T-helper 2 cell treated with Interferon-gamma antibody and Interleukin-4, amounts not matched to agents 5 μg/mL and 100 μg/mL, for 36 hours (primary cell): ENCODE measurements at regions not wholly inside any gene's neighbourhood (a gene's known extent, or its start where the extent isn't known, plus 50 kb on each side); places are given as distances from the start of the nearest gene placed in this dataset.

Source experiments
- DNase-seq: peaks from one replicate; pipeline ENCODE4 v3.0.0; 2021; ENCODE audit warnings: low spot score
- H3K27ac Mint-ChIP-seq: one replicate; pipeline ENCODE4 v1.8.0; 2021; ENCODE audit warnings: mild to moderate bottlenecking, mixed read lengths
- H3K27me3 Mint-ChIP-seq: one replicate; pipeline ENCODE4 v1.8.0; 2021; ENCODE audit warnings: low read depth, mixed read lengths
- H3K36me3 Mint-ChIP-seq: one replicate; pipeline ENCODE4 v1.8.0; 2021; ENCODE audit warnings: low read depth, mixed read lengths
- H3K4me1 Mint-ChIP-seq: one replicate; pipeline ENCODE4 v1.8.0; 2021; ENCODE audit warnings: low read depth, mixed read lengths
- H3K4me3 Mint-ChIP-seq: one replicate; pipeline ENCODE4 v1.8.0; 2022; ENCODE audit warnings: mild to moderate bottlenecking, moderate library complexity, mixed read lengths
- H3K9me3 Mint-ChIP-seq: one replicate; pipeline ENCODE4 v1.8.0; 2021; ENCODE audit warnings: mixed read lengths

DNA sequence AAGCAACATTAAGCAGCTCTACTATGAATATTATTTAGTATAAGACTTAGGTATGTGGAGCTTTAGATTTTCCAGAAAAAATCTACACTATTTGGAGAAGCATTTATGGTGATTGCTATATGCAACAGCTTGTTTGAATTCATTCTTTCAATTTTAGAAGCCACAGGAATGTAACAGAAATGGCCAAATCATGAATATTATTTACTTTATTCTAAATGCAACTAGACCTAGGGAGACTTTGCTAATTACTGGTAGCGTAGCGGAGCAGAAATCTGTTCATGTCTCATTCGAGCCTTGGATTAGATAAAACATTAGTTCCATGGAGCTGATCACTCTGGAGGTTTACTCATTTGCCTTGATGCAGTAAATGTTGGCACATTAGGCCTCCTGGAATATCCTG is 290.2 kb downstream of the ZNF608 start:
- H3K36me3 Mint-ChIP-seq = no peaks in the 10 kb centered on the region
- H3K27ac Mint-ChIP-seq = no peak overlapping the region
- no peak overlapping the region for H3K4me3 Mint-ChIP-seq
- no peaks in the 10 kb centered on the region for H3K4me1 Mint-ChIP-seq
- H3K9me3 Mint-ChIP-seq = no peaks in the 10 kb centered on the region
- H3K27me3 Mint-ChIP-seq = no peaks in the 10 kb centered on the region
- DNase-seq = no peak

DNA sequence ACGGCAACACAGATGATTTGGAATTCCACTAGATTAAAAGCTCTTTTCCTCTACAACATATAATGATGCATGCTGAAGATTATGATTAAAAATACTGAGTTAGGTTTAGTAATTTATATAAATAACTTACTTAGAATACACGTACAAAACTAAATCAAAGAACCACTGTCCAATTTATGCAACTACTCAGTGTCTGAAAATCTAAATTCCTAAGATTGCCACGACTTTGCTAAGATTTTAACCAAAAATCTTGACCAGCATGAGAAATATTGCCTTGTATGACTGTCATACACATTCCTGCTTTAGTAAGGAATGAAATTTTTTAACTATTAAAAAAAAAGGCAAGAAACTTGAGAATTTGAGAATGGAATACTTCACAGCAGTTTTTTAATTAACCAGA is 292.4 kb downstream of the ZNF608 start:
- Mint-ChIP-seq H3K4me3 (no peak overlapping the region), H3K27me3 (no peaks in the 10 kb centered on the region), H3K36me3 (no peaks in the 10 kb centered on the region), H3K9me3 (no peaks in the 10 kb centered on the region), H3K27ac (no peak overlapping the region), H3K4me1 (no peaks in the 10 kb centered on the region)
- DNase-seq = no peak

DNA sequence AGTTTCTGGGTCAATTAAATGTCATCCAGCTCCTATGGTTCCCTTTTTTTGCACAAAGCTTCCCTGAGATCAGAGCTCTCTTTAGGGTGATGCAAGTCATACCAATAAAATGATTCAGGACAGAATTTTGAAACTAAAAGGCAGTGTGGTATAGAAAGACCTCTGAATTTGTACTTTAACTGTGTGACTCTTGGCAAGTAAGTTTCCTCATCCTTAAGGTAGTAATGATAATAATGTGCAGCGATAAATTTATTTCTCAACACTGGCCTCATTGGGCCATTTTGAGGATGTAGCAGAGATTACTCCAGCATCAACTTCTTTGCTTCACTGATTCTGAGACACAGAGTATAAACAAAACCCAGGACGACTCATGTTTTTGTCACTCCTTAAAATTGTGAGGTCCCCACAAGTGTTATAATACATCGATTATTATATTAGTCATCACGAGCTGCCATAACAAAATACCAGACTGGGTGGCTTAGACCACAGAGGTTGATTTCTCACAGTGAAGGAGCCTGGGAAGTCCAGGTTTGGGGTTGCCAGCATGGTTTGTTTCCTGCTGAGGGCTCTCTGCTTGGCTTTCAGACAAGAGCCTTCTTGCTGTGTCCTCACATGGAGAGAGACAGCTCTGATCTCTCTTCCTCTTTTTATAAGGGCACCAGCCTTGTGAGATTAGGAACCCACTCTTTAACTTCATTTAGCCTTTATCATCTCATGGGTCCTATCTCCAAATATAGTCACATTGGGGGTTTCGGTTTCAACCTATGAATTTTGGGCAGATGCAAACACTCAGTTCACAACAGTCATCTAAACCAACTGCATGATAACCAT is 293.0 kb downstream of the ZNF608 start:
- Mint-ChIP-seq H3K27me3 (no peaks in the 10 kb centered on the region), H3K27ac (no peak overlapping the region), H3K36me3 (no peaks in the 10 kb centered on the region), H3K9me3 (no peaks in the 10 kb centered on the region), H3K4me3 (no peak overlapping the region), H3K4me1 (no peaks in the 10 kb centered on the region)
- peak; percentile 4 for DNase-seq

- Mint-ChIP-seq H3K4me1 (no peaks in the 10 kb centered on the region), H3K36me3 (no peaks in the 10 kb centered on the region), H3K27me3 (no peaks in the 10 kb centered on the region), H3K27ac (no peak overlapping the region), H3K4me3 (no peak overlapping the region), H3K9me3 (no peaks in the 10 kb centered on the region)
- no peak for DNase-seq
These were observed 294.0 kb downstream of the ZNF608 start for GRCh38 chr5:124452412-124452811.

DNA sequence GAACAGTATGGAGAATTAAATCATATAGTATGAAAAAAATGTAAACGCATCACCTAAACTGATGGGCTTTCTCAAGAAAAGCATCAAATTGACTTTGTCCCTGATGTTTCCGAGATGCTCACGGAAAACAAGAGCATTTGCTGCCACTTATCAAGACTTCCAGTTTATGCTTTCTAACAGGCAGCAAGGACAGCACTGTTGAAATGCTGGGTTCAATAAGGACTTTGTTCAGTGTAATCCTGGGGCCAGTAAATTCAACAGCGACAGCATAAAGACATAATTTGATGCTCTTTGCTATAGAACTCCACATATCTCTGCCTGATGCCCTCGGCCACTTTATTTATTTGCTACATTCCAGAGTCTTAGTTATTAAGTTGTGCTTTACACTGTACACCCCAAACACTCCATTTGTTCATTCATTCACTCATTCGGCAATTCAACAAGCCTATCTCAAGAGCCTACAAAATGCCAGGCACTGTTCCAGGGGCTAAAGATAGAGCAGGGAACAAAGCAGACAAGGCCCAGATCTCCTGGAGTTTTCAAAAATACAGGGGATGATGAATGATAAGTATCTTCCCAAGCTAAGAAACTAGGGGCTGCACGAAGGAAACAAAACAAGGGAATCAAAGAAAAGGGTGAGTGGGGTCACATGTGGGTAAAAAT is 294.6 kb downstream of the ZNF608 start:
- Mint-ChIP-seq H3K9me3 (no peaks in the 10 kb centered on the region), H3K36me3 (no peaks in the 10 kb centered on the region), H3K4me3 (no peak overlapping the region), H3K4me1 (no peaks in the 10 kb centered on the region), H3K27ac (no peak overlapping the region), H3K27me3 (no peaks in the 10 kb centered on the region)
- DNase-seq = no peak

DNA sequence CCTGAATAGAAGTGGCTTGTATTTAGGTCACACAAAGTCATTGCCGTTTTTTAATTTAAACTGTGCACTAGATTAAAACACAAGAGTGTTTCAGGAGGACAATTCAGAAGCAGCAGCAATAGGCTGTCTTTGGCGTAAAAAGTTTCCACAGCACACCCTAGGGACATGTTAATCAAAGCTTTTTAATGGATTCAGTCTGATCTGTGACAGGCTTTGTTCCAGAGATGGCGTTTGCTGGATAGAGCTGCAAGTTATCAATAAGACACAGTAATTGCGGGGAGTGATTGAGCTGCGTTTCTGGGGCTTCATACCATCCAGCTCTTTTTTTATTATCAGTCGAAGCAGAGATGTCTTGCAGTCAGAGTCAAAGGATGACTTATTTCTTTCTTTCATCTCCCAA is 300.3 kb downstream of the ZNF608 start:
- Mint-ChIP-seq H3K27me3 (no peaks in the 10 kb centered on the region), H3K4me1 (no peaks in the 10 kb centered on the region), H3K9me3 (no peaks in the 10 kb centered on the region), H3K36me3 (no peaks in the 10 kb centered on the region), H3K4me3 (no peak overlapping the region), H3K27ac (no peak overlapping the region)
- DNase-seq = no peak

DNA sequence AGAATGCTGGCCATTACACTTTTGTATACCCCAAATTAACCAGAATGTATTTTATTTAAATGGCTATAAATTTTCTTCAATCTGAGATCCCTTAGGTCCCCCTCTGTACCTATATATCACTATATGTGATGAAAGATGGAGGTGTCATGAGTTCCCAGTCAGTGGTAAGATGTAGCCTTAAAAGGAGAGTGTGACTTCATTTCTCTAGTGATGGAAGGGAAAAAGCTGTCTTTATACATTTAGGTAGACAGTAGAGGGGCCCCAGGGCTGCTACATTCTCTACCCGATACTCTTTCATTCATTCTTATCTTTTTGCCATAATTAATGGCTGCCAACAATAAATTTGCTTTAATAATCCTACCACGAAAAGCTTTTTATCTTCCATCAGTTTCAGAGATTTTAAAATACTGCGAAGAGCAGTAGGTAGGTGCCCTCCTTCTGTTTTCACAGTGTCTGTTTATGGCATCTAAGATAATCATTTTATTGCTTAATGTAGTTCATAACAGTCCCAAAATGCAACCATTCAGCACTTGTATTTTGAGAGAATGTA is 301.3 kb downstream of the ZNF608 start:
- Mint-ChIP-seq H3K4me1 (no peaks in the 10 kb centered on the region), H3K36me3 (no peaks in the 10 kb centered on the region), H3K27ac (no peak overlapping the region), H3K4me3 (no peak overlapping the region), H3K9me3 (no peaks in the 10 kb centered on the region), H3K27me3 (no peaks in the 10 kb centered on the region)
- DNase-seq = no peak

DNA sequence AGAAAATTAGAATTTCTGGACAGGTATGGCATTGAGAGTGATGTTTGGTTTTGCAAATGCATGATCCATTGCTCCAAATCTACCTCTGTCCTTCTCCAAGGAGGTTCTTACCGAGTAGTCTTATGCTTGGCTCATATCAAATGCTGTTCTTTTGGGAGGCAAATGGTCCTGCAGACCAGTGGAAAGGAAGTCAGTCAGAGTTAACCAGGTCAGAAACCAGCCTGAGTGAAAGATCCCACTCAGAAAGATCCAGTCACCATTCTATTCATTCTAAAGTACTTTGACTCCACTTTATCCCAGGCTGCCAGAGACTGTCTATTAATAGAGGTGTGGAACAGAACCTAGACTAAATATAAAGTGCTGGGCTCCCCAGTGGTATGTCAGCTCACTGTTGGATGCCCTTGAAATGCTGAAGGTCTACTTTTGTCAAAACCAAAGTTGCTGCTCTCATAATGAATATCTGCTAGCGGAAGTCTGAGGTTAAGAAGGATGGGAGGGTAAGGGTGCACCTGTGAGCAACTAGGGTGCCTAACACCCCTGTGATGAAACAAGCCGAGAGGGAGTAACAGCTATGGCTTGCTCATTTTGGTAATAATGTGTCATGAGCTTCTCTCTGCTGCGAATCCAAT is 302.2 kb downstream of the ZNF608 start:
- DNase-seq = no peak
- Mint-ChIP-seq H3K27me3 (no peaks in the 10 kb centered on the region), H3K36me3 (no peaks in the 10 kb centered on the region), H3K4me1 (no peaks in the 10 kb centered on the region), H3K9me3 (no peaks in the 10 kb centered on the region), H3K27ac (no peak overlapping the region), H3K4me3 (no peak overlapping the region)

DNA sequence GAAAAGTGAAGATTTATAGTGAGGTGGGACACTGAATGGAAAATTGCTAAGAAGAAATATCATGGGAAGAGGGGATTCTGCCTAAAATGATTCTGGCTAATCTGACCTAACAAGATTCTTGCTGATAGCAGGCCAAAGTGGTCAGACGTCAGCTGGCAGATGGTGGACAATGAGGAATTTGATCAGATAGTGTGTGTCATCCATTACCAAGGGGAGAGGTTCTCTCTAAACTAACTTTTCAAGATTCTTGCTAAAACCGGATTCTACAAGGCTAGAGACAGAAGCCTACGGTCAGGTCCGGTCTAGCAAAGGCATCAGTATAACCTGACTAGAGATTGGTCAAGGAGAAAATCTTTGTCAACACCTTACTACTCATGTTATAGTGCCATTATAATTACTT is 306.0 kb downstream of the ZNF608 start:
- no peak overlapping the region for H3K27ac Mint-ChIP-seq
- H3K4me3 Mint-ChIP-seq = no peak overlapping the region
- no peak for DNase-seq
- H3K36me3 Mint-ChIP-seq = no peaks in the 10 kb centered on the region
- H3K4me1 Mint-ChIP-seq = no peaks in the 10 kb centered on the region
- no peaks in the 10 kb centered on the region for H3K27me3 Mint-ChIP-seq
- peaks cover 6% of the 10 kb centered on the region for H3K9me3 Mint-ChIP-seq

DNA sequence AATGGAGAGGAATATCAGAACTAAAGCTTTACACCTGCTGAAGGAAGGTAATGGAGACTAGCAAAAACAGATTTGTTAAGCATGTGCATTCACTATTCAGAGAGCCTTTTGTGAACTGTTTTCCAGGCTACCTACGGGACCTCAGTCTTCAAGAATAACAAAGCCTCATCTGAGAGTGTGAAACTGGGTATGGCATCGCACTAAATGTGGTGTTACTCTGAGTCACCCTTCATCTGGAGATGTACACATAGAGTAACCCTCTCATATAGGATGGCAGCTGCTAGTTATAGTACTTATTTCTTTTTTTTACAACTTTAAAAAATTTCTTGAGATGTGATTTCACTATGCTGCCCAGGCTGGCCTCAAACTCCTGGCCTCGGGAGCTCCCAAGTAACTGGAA is 306.8 kb downstream of the ZNF608 start:
- no peak overlapping the region for H3K4me3 Mint-ChIP-seq
- no peaks in the 10 kb centered on the region for H3K4me1 Mint-ChIP-seq
- DNase-seq = no peak
- peaks cover 12% of the 10 kb centered on the region for H3K9me3 Mint-ChIP-seq
- H3K36me3 Mint-ChIP-seq = no peaks in the 10 kb centered on the region
- H3K27ac Mint-ChIP-seq = no peak overlapping the region
- no peaks in the 10 kb centered on the region for H3K27me3 Mint-ChIP-seq

GRCh38 chr5:124438903-124439281 is 307.5 kb downstream of the ZNF608 start:
- H3K27me3 Mint-ChIP-seq = no peaks in the 10 kb centered on the region
- H3K9me3 Mint-ChIP-seq = peaks cover 19% of the 10 kb centered on the region
- H3K27ac Mint-ChIP-seq = no peak overlapping the region
- H3K36me3 Mint-ChIP-seq = no peaks in the 10 kb centered on the region
- H3K4me1 Mint-ChIP-seq = no peaks in the 10 kb centered on the region
- no peak overlapping the region for H3K4me3 Mint-ChIP-seq
- no peak for DNase-seq

DNA sequence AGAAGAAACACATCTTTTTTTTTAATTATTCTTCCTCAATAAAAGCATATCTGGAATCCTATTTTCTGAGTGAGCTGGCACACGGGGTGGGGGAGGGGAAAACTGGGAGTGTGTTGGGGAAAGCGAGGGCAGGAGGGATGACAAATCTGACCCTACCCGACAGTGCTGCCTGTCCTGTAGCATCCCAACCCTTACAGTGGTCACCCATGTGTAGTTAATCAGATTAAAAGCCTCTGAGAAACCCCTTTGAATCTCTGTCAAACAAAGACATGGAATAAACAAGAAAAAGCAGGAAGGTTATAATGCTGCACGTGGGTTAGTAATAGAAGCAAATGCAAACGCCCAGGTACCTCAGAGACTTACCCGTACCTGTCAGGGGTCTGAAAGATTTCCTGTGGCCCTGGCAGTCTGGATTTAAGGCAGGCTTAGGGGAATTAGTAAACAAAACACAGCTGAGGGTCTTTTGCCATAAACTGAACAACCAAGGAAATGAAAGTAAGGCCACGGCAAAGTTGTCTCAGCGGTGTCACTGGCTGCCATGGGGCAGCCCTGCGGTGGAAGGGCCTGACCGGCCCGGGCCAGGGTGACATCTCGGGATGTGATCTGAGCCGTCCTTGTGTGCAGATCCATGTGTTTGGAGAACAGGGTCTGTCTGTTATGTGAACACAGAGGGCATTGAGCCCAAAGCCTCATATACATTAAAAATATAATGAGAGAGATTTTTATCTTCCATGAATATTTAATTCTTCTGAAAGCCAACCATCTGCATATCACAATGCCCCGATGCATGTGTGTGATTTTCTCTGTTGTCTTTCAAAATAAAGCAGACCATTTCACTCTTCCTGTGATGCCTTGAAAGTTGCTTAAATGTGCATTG is 308.2 kb downstream of the ZNF608 start:
- Mint-ChIP-seq H3K4me1 (no peaks in the 10 kb centered on the region), H3K4me3 (no peak overlapping the region), H3K27ac (no peak overlapping the region), H3K36me3 (no peaks in the 10 kb centered on the region), H3K9me3 (peaks cover 24% of the 10 kb centered on the region), H3K27me3 (no peaks in the 10 kb centered on the region)
- DNase-seq = no peak

GRCh38 chr5:124436294-124436693 is 310.1 kb downstream of the ZNF608 start:
- Mint-ChIP-seq H3K9me3 (peaks cover 29% of the 10 kb centered on the region), H3K4me1 (no peaks in the 10 kb centered on the region), H3K27me3 (no peaks in the 10 kb centered on the region), H3K27ac (no peak overlapping the region), H3K4me3 (no peak overlapping the region), H3K36me3 (no peaks in the 10 kb centered on the region)
- DNase-seq = no peak
